Central memory CD8-positive, alpha-beta T cell (primary cell): ENCODE measurements at regions not wholly inside any gene's neighbourhood (a gene's known extent, or its start where the extent isn't known, plus 50 kb on each side); places are given as distances from the start of the nearest gene placed in this dataset.
"Not testable (repeated sequence)": the region's sequence is repeated elsewhere in the genome, so short reads cannot be mapped to it uniquely, and the experiment has no call there.

Experiments
- ATAC-seq: fragments of 150-1000 bp; cut with Tn5 transposase; replicated peaks from 2 replicates; pipeline ENCODE4 v1.10.0; 2022; ENCODE audit warnings: mild to moderate bottlenecking, moderate FRiP score, moderate number of reproducible peaks; ENCODE audit not compliant: poor library complexity, severe bottlenecking; ENCODE audit errors: extremely low read depth
- DNase-seq, 2 donors: peaks; one replicate each; pipeline ENCODE4 v3.0.0; 2021; ENCODE audit warnings: low spot score in 2 of 2
- H3K27ac Mint-ChIP-seq: one replicate; pipeline ENCODE4 v1.8.0; 2022; ENCODE audit warnings: low read depth, mild to moderate bottlenecking, moderate library complexity, mixed read lengths
- H3K27me3 Mint-ChIP-seq: one replicate; pipeline ENCODE4 v1.8.0; 2022; ENCODE audit warnings: mixed read lengths
- H3K36me3 Mint-ChIP-seq: one replicate; pipeline ENCODE4 v1.8.0; 2022; ENCODE audit warnings: mild to moderate bottlenecking, moderate library complexity, mixed read lengths; ENCODE audit not compliant: insufficient read depth
- H3K4me1 Mint-ChIP-seq: one replicate; pipeline ENCODE4 v1.8.0; 2022; ENCODE audit warnings: mixed read lengths
- H3K4me3 Mint-ChIP-seq: one replicate; pipeline ENCODE4 v1.8.0; 2022; ENCODE audit warnings: mild to moderate bottlenecking, moderate library complexity, mixed read lengths
- H3K9me3 Mint-ChIP-seq: one replicate; pipeline ENCODE4 v1.8.0; 2022; ENCODE audit warnings: mixed read lengths

GRCh38 chr12:9319044-9319841 lies 111.0 kb upstream of the PZP start:
- H3K4me1 Mint-ChIP-seq: peaks cover 8% of the 10 kb centered on the region
- H3K27me3 Mint-ChIP-seq: no peaks in the 10 kb centered on the region
- H3K4me3 Mint-ChIP-seq: no peak overlapping the region
- DNase-seq (no peak), ATAC-seq (no peak)
- no peaks in the 10 kb centered on the region for H3K9me3 Mint-ChIP-seq
- peak overlapping the region; percentile 20 for H3K27ac Mint-ChIP-seq
- no peaks in the 10 kb centered on the region for H3K36me3 Mint-ChIP-seq

- DNase-seq: not testable (repeated sequence)
Observed at GRCh38 chr12:9313479-9313878, 105.3 kb upstream of the PZP start.

GRCh38 chr12:9312406-9313392 lies 104.5 kb upstream of the PZP start:
- H3K27ac Mint-ChIP-seq, H3K36me3 Mint-ChIP-seq: not testable (repeated sequence)

More at GRCh38 chr12:9313479-9313878, 105.3 kb upstream of the PZP start:
- not testable (repeated sequence) for H3K27ac Mint-ChIP-seq, H3K36me3 Mint-ChIP-seq, H3K4me3 Mint-ChIP-seq, H3K4me1 Mint-ChIP-seq, ATAC-seq, H3K27me3 Mint-ChIP-seq, H3K9me3 Mint-ChIP-seq

GRCh38 chr12:9311454-9311853 lies 103.3 kb upstream of the PZP start:
- H3K4me1 Mint-ChIP-seq, H3K27me3 Mint-ChIP-seq, DNase-seq, ATAC-seq, H3K9me3 Mint-ChIP-seq, H3K36me3 Mint-ChIP-seq, H3K27ac Mint-ChIP-seq, H3K4me3 Mint-ChIP-seq: not testable (repeated sequence)

More at GRCh38 chr12:9312406-9313392, 104.5 kb upstream of the PZP start:
- H3K4me3 Mint-ChIP-seq, H3K4me1 Mint-ChIP-seq, DNase-seq, H3K9me3 Mint-ChIP-seq, ATAC-seq, H3K27me3 Mint-ChIP-seq: not testable (repeated sequence)

- not testable (repeated sequence) for H3K9me3 Mint-ChIP-seq, H3K4me1 Mint-ChIP-seq, H3K36me3 Mint-ChIP-seq, DNase-seq, ATAC-seq, H3K27me3 Mint-ChIP-seq, H3K27ac Mint-ChIP-seq, H3K4me3 Mint-ChIP-seq
Observed at GRCh38 chr12:9310645-9311044, 102.5 kb upstream of the PZP start.

- H3K27ac Mint-ChIP-seq, H3K4me1 Mint-ChIP-seq, H3K4me3 Mint-ChIP-seq, H3K27me3 Mint-ChIP-seq, H3K9me3 Mint-ChIP-seq, H3K36me3 Mint-ChIP-seq, ATAC-seq, DNase-seq: not testable (repeated sequence)
Observed at GRCh38 chr12:9309749-9310148, 101.6 kb upstream of the PZP start.

- not testable (repeated sequence) for H3K4me1 Mint-ChIP-seq, H3K27me3 Mint-ChIP-seq, H3K36me3 Mint-ChIP-seq, DNase-seq, H3K4me3 Mint-ChIP-seq, ATAC-seq, H3K9me3 Mint-ChIP-seq, H3K27ac Mint-ChIP-seq
Observed at GRCh38 chr12:9308745-9309144, 100.5 kb upstream of the PZP start.

GRCh38 chr12:9308163-9308562 lies 100.0 kb upstream of the PZP start:
- not testable (repeated sequence) for H3K27me3 Mint-ChIP-seq, ATAC-seq, H3K4me1 Mint-ChIP-seq, H3K27ac Mint-ChIP-seq, H3K4me3 Mint-ChIP-seq, H3K36me3 Mint-ChIP-seq, H3K9me3 Mint-ChIP-seq, DNase-seq

GRCh38 chr12:9307255-9307654 lies 99.1 kb upstream of the PZP start:
- not testable (repeated sequence) for H3K27ac Mint-ChIP-seq, H3K27me3 Mint-ChIP-seq, H3K4me3 Mint-ChIP-seq, H3K36me3 Mint-ChIP-seq, H3K4me1 Mint-ChIP-seq, DNase-seq, ATAC-seq, H3K9me3 Mint-ChIP-seq

GRCh38 chr12:9306004-9306403 lies 97.8 kb upstream of the PZP start:
- H3K4me1 Mint-ChIP-seq, H3K4me3 Mint-ChIP-seq, H3K9me3 Mint-ChIP-seq, DNase-seq, H3K27ac Mint-ChIP-seq, H3K36me3 Mint-ChIP-seq, ATAC-seq, H3K27me3 Mint-ChIP-seq: not testable (repeated sequence)

GRCh38 chr12:9304540-9304939 lies 96.3 kb upstream of the PZP start:
- H3K4me3 Mint-ChIP-seq, H3K9me3 Mint-ChIP-seq, DNase-seq, H3K4me1 Mint-ChIP-seq, H3K36me3 Mint-ChIP-seq, H3K27me3 Mint-ChIP-seq, H3K27ac Mint-ChIP-seq, ATAC-seq: not testable (repeated sequence)

GRCh38 chr12:9295872-9296271 lies 87.7 kb upstream of the PZP start:
- not testable (repeated sequence) for H3K27me3 Mint-ChIP-seq, DNase-seq
- ATAC-seq: peak; percentile 74

More at GRCh38 chr12:9295872-9296271, 87.7 kb upstream of the PZP start:
- not testable (repeated sequence) for H3K4me1 Mint-ChIP-seq, H3K4me3 Mint-ChIP-seq, H3K36me3 Mint-ChIP-seq, H3K27ac Mint-ChIP-seq, H3K9me3 Mint-ChIP-seq
